Liver (tissue), 8 donors: ENCODE measurements at regions not wholly inside any gene's neighbourhood (a gene's known extent, or its start where the extent isn't known, plus 50 kb on each side); places are given as distances from the start of the nearest gene placed in this dataset.

Source experiments
- DNase-seq: peaks from one replicate; pipeline ENCODE4 v3.0.0-alpha.2; 2017; ENCODE audit warnings: low spot score
- H3K27ac ChIP-seq, 2 donors: one replicate each; pipeline ENCODE4 v1.7.0; 2013; ENCODE audit warnings: inconsistent platforms in 2 of 2, low read length in 2 of 2, control low read depth in 1 of 2, low read depth in 1 of 2, mild to moderate bottlenecking in 1 of 2
- H3K27me3 ChIP-seq, 4 donors: one replicate each; pipeline versions ENCODE4 v1.6.1 to v1.7.0; 2013; ENCODE audit warnings: low read length in 3 of 4, inconsistent platforms in 1 of 4, mild to moderate bottlenecking in 1 of 4, moderate library complexity in 1 of 4; ENCODE audit not compliant: control insufficient read depth in 4 of 4, insufficient read depth in 4 of 4
- H3K36me3 ChIP-seq, 4 donors: one replicate each; pipeline versions ENCODE4 v1.6.1 to v1.7.0; 2013; ENCODE audit warnings: low read length in 3 of 4, mild to moderate bottlenecking in 3 of 4, low read depth in 1 of 4, moderate library complexity in 1 of 4; ENCODE audit not compliant: control insufficient read depth in 4 of 4, insufficient read depth in 3 of 4
- H3K4me1 ChIP-seq, 4 donors: one replicate each; pipeline versions ENCODE4 v1.6.1 to v1.7.0; 2013; ENCODE audit warnings: low read length in 3 of 4, mild to moderate bottlenecking in 3 of 4, moderate library complexity in 1 of 4; ENCODE audit not compliant: control insufficient read depth in 4 of 4, insufficient read depth in 4 of 4
- H3K4me3 ChIP-seq, 3 donors: one replicate each; pipeline versions ENCODE4 v1.6.1 to v1.7.0; 2013; ENCODE audit warnings: low read length in 3 of 3, control low read depth in 1 of 3, low read depth in 1 of 3, mild to moderate bottlenecking in 1 of 3
- H3K9ac ChIP-seq, 2 donors: one replicate each; pipeline ENCODE4 v1.7.0; 2013; ENCODE audit warnings: low read length in 2 of 2, mild to moderate bottlenecking in 2 of 2, moderate library complexity in 2 of 2, control low read depth in 1 of 2, low read depth in 1 of 2
- H3K9me3 ChIP-seq, 4 donors: one replicate each; pipeline versions ENCODE4 v1.6.1 to v1.7.0; 2013; ENCODE audit warnings: low read length in 3 of 4; ENCODE audit not compliant: control insufficient read depth in 4 of 4
- EGR1 ChIP-seq, 2 donors: IDR thresholded peaks; 2 replicates each; pipeline ENCODE4 v1.6.1; 2016 to 2018; ENCODE audit warnings: antibody characterized with exemption in 2 of 2, low read depth in 2 of 2
- GABPA ChIP-seq, 2 donors: IDR thresholded peaks in 1 of 2; conservative IDR thresholded peaks in 1 of 2; 2 replicates each; pipeline ENCODE4 v1.6.1; 2016; ENCODE audit warnings: antibody characterized with exemption in 2 of 2, mild to moderate bottlenecking in 1 of 2, moderate library complexity in 1 of 2
- HNF4A ChIP-seq, 2 donors: conservative IDR thresholded peaks; 2 replicates each; pipeline ENCODE4 v1.6.1; 2016; ENCODE audit warnings: antibody characterized with exemption in 2 of 2, mild to moderate bottlenecking in 2 of 2
- HNF4G ChIP-seq: IDR thresholded peaks from 2 replicates; pipeline ENCODE4 v1.6.1; 2016; ENCODE audit warnings: antibody characterized with exemption
- NR2F2 ChIP-seq: IDR thresholded peaks from 2 replicates; pipeline ENCODE4 v1.6.1; 2016; ENCODE audit warnings: antibody characterized with exemption
- RAD21 ChIP-seq, 2 donors: IDR thresholded peaks; 2 replicates each; pipeline ENCODE4 v1.6.1; 2016; ENCODE audit warnings: antibody characterized with exemption in 2 of 2, mild to moderate bottlenecking in 2 of 2
- SP1 ChIP-seq: IDR thresholded peaks from 2 replicates; pipeline ENCODE4 v1.6.1; 2018; ENCODE audit warnings: antibody characterized with exemption, mild to moderate bottlenecking
- TAF1 ChIP-seq: conservative IDR thresholded peaks from 2 replicates; pipeline ENCODE4 v1.6.1; 2016; ENCODE audit warnings: antibody characterized with exemption, mild to moderate bottlenecking
- WGBS: extraction: QIAGEN DNeasy Blood & Tissue Kit; methylation state at CpG from one replicate; pipeline ENCODE4 v1.1.7; 2013; 5-methylcytosine and 5-hydroxymethylcytosine counted together
- TF ChIP-seq, protein P1 (sequence below): IDR thresholded peaks from 2 replicates; pipeline ENCODE4 v1.6.1; 2016; ENCODE audit warnings: antibody characterized with exemption
- TF ChIP-seq, protein P2 (sequence below): IDR thresholded peaks from 2 replicates; pipeline ENCODE4 v1.6.1; 2016; ENCODE audit warnings: antibody characterized with exemption
- TF ChIP-seq, protein P3 (sequence below): IDR thresholded peaks from 2 replicates; pipeline ENCODE4 v1.6.1; 2016; ENCODE audit warnings: antibody characterized with exemption, mild to moderate bottlenecking
- TF ChIP-seq, protein P4 (sequence below): fragments of 150-350 bp; IDR thresholded peaks from 2 replicates; pipeline ENCODE4 v1.5.1; 2017; ENCODE audit warnings: improper control_type of control experiment, low read depth, low read length; ENCODE audit not compliant: missing input control
- donor health status: healthy.
- donor health status: healthy.
- donor health status: healthy.
- donor health status: healthy.
- donor health status: healthy.

DNA sequence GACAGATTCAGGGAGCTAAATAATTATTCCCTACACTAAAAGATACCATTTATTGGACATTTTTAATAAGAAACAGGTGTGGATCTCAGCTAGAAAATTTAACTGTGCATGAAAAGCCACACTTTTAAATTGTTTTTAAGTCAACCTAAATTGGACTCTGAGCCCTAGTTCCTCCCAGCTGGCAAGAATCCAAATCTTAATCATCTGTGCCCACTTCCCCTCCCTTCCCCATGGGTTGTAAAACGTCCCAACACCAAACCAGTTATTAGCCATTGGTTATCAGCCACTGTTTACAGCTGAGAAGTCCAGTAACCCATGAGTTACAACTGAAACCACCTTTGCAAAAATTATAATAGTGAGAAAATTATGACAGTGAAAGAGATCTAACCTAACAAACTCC, 125.6 kb upstream of the S100G start:
- WGBS: 16% methylated on average over 1 of the region's 1 CpG
- Histone ChIP-seq H3K27ac (no peak overlapping the region), H3K27me3 (no peaks in the 10 kb centered on the region), H3K4me1 (no peaks in the 10 kb centered on the region), H3K4me3 (no peak overlapping the region), H3K36me3 (no peaks in the 10 kb centered on the region), H3K9ac (no peak overlapping the region), H3K9me3 (peaks cover 0 to 5% (median under 1%) of the 10 kb centered on the region in 4 donors)
- no peak for TF ChIP-seq TAF1
- TF ChIP-seq, protein P1, sequence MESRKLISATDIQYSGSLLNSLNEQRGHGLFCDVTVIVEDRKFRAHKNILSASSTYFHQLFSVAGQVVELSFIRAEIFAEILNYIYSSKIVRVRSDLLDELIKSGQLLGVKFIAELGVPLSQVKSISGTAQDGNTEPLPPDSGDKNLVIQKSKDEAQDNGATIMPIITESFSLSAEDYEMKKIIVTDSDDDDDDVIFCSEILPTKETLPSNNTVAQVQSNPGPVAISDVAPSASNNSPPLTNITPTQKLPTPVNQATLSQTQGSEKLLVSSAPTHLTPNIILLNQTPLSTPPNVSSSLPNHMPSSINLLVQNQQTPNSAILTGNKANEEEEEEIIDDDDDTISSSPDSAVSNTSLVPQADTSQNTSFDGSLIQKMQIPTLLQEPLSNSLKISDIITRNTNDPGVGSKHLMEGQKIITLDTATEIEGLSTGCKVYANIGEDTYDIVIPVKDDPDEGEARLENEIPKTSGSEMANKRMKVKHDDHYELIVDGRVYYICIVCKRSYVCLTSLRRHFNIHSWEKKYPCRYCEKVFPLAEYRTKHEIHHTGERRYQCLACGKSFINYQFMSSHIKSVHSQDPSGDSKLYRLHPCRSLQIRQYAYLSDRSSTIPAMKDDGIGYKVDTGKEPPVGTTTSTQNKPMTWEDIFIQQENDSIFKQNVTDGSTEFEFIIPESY: no peak
- no peak for TF ChIP-seq HNF4G
- no peak for TF ChIP-seq GABPA (IDR thresholded peaks at IDR 0.05 in 1 of 2, conservative IDR thresholded peaks at IDR 0.05 in 1 of 2)
- TF ChIP-seq, protein P2, sequence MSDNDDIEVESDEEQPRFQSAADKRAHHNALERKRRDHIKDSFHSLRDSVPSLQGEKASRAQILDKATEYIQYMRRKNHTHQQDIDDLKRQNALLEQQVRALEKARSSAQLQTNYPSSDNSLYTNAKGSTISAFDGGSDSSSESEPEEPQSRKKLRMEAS: no peak
- TF ChIP-seq, protein P3, sequence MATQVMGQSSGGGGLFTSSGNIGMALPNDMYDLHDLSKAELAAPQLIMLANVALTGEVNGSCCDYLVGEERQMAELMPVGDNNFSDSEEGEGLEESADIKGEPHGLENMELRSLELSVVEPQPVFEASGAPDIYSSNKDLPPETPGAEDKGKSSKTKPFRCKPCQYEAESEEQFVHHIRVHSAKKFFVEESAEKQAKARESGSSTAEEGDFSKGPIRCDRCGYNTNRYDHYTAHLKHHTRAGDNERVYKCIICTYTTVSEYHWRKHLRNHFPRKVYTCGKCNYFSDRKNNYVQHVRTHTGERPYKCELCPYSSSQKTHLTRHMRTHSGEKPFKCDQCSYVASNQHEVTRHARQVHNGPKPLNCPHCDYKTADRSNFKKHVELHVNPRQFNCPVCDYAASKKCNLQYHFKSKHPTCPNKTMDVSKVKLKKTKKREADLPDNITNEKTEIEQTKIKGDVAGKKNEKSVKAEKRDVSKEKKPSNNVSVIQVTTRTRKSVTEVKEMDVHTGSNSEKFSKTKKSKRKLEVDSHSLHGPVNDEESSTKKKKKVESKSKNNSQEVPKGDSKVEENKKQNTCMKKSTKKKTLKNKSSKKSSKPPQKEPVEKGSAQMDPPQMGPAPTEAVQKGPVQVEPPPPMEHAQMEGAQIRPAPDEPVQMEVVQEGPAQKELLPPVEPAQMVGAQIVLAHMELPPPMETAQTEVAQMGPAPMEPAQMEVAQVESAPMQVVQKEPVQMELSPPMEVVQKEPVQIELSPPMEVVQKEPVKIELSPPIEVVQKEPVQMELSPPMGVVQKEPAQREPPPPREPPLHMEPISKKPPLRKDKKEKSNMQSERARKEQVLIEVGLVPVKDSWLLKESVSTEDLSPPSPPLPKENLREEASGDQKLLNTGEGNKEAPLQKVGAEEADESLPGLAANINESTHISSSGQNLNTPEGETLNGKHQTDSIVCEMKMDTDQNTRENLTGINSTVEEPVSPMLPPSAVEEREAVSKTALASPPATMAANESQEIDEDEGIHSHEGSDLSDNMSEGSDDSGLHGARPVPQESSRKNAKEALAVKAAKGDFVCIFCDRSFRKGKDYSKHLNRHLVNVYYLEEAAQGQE: no peak
- TF ChIP-seq, protein P4, sequence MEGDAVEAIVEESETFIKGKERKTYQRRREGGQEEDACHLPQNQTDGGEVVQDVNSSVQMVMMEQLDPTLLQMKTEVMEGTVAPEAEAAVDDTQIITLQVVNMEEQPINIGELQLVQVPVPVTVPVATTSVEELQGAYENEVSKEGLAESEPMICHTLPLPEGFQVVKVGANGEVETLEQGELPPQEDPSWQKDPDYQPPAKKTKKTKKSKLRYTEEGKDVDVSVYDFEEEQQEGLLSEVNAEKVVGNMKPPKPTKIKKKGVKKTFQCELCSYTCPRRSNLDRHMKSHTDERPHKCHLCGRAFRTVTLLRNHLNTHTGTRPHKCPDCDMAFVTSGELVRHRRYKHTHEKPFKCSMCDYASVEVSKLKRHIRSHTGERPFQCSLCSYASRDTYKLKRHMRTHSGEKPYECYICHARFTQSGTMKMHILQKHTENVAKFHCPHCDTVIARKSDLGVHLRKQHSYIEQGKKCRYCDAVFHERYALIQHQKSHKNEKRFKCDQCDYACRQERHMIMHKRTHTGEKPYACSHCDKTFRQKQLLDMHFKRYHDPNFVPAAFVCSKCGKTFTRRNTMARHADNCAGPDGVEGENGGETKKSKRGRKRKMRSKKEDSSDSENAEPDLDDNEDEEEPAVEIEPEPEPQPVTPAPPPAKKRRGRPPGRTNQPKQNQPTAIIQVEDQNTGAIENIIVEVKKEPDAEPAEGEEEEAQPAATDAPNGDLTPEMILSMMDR: no peak
- no peak for TF ChIP-seq EGR1 (IDR thresholded peaks at IDR 0.05; ENCODE audit: low read depth in 2 of 2)
- TF ChIP-seq HNF4A (conservative IDR thresholded peaks at IDR 0.05): no peak
- no peak for TF ChIP-seq SP1
- DNase-seq: no peak

DNA sequence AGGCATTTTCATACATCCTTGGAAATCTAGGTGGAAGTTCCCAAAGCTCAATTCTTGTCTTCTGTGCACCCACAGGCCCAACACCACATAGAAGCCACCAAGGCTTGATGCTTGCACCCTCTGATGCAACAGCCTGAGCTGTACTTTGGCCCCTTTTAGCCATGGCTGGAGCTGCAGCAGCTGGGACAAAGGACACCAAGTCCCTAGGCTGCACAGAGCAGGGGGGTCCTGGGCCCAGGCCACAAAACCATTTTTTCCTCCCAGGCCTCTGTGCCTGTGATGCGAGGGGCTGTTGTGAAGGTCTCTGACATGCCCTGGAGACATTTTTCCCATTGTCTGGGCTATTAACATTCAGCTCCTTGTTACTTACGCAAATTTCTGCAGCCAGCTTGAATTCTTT, 124.0 kb upstream of the S100G start:
- Histone ChIP-seq H3K4me1 (no peaks in the 10 kb centered on the region), H3K27ac (no peak overlapping the region), H3K4me3 (no peak overlapping the region), H3K36me3 (no peaks in the 10 kb centered on the region), H3K9ac (no peak overlapping the region), H3K9me3 (peaks cover 0 to 5% (median under 1%) of the 10 kb centered on the region in 4 donors), H3K27me3 (no peaks in the 10 kb centered on the region)
- 99% methylated on average over 2 of the region's 2 CpGs for WGBS
- no peak for TF ChIP-seq RAD21 (IDR thresholded peaks at IDR 0.05)
- peak; percentile 23 to 60 for TF ChIP-seq HNF4A (conservative IDR thresholded peaks at IDR 0.05)
- TF ChIP-seq NR2F2: no peak
- TF ChIP-seq, protein P1: no peak
- DNase-seq: no peak
